ENCODE measurements at regions not wholly inside any gene's neighbourhood (a gene's known extent, or its start where the extent isn't known, plus 50 kb on each side); places are given as distances from the start of the nearest gene placed in this dataset.
"Not testable (repeated sequence)": the region's sequence is repeated elsewhere in the genome, so short reads cannot be mapped to it uniquely, and the experiment has no call there.

- no peak for DNase-seq (ENCODE audit: low spot score)
Observed at GRCh38 chr1:166616206-166616605, 223.1 kb upstream of the POGK start.

- no peak for DNase-seq (ENCODE audit: low spot score)
Observed at GRCh38 chr1:166626711-166627110, 212.6 kb upstream of the POGK start.

DNA sequence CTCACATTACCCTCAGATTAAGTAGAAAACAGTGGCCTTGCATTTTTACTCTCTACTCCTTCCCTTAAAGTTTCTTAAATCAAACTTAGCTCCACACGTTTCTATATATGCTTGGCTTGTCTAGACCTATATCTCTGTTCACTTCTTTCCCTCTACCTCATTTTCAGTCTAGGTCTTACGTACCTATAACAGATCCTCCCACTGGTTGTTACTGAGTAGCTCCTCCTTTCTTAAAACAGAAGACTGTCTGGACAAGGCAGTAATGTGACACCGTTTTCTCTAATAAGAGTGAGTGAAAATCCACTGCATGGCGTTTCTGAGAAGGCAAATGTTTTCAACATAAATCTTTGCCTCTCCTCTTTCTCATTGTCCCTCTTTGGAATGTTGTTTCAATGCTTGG is 211.7 kb upstream of the POGK start:
- no peak for DNase-seq (ENCODE audit: low spot score)

DNA sequence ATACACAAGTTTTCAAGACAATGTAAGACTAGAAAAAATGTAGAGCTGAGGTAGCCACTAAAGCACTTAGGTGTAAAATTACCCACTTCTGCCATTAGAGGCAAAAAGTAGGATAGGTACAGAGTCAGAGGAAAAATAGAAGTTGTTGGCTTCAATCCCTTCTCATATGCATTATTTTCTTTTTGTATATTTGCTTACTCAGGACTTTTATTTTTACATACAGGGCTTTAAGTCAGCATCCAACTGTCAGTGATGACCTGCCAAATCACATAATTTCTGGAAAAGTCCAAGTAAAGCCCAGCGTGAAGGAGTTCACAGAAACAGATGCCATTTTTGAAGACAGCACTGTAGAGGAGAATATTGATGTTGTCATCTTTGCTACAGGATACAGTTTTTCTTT is 211.0 kb upstream of the POGK start:
- no peak for DNase-seq (ENCODE audit: low spot score)

DNA sequence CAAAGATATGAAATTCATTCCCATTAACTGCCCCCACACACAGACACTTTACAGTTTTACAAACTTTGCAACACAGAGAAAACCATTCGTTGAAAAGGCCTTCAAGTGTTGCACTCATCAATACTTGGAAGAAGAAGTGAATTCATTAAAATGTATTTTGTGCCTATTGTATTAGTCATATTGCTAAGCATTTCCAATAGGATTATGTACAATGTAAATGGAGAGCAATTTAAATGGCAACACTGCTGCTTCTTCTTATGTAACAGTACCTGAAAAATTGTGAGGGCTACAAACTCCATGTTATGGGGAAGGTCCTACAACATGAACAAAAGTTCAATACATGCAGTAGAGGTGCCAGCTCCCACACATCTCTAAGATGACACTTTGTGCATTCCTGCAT is 209.3 kb upstream of the POGK start:
- DNase-seq (ENCODE audit: low spot score) = no peak

DNA sequence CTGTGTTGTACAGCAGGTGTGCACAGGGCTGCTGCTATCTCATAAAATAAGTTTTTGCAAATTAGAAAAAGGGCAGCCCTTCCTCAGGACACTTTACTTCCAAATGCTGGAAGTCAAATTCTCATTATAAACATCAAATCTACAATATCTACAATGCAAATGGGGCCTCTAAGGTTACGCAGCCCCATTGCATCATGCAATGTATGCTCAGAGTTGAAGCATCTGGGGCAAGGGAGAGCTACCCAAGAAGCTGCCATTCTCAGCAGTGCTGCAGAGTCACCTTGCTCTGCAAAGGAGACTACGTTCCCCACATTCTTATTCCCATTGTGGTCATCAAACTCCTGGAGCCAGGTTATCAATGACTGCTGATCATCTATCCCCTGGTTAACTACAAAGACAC is 208.9 kb upstream of the POGK start:
- no peak for DNase-seq (ENCODE audit: low spot score)

- no peak for DNase-seq (ENCODE audit: low spot score)
Observed at GRCh38 chr1:166638137-166638536, 201.1 kb upstream of the POGK start.

- DNase-seq (ENCODE audit: low spot score) = not testable (repeated sequence)
Observed at GRCh38 chr1:166657228-166657627, 182.0 kb upstream of the POGK start.

DNA sequence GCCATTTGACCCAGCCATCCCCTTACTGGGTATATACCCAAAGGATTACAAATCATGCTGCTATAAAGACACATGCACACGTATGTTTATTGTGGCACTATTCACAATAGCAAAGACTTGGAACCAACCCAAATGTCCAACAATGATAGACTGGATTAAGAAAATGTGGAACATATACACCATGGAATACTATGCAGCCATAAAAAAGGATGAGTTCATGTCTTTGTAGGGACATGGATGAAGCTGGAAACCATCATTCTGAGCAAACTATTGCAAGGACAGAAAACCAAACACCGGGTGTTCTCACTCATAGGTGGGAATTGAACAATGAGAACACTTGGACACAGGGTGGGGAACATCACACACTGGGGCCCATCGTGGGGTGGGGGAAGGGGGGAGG is 172.5 kb upstream of the POGK start:
- DNase-seq (ENCODE audit: low spot score) = not testable (repeated sequence)

DNA sequence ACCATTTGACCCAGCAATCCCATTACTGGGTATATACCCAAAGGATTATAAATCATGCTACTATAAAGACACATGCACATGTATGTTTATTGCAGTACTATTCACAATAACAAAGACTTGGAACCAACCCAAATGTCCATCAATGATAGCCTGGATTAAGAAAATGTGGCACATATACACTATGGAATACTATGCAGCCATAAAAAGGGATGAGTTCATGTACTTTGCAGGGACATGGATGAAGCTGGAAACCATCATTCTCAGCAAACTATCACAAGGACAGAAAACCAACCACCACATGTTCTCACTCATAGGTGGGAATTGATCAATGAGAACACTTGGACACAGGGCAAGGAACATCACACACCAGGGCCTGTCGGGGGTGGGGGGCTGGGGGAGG is 171.7 kb upstream of the POGK start:
- DNase-seq (ENCODE audit: low spot score) = not testable (repeated sequence)

DNA sequence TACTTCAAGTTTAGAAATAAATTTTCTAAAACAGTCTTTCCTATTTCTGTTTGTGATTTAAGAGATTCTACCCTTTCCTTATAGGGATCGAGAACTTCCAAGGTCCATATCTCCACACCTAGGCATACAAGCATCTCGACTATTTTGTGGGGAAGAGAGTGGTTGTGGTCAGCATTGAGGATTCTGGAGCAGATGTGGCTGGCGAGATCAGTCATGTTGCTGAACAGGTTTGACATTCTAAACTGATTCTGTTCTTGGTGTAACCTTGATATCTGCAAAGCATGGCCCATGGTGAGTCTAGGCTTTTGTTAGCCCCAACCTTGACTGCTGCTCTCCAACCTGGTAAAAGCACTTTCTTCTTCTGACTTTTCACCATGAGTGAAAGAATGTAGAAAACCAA is 167.6 kb upstream of the POGK start:
- DNase-seq (ENCODE audit: low spot score) = no peak

GRCh38 chr1:166673722-166674121 is 165.6 kb upstream of the POGK start:
- DNase-seq (ENCODE audit: low spot score) = peak; percentile 11

DNA sequence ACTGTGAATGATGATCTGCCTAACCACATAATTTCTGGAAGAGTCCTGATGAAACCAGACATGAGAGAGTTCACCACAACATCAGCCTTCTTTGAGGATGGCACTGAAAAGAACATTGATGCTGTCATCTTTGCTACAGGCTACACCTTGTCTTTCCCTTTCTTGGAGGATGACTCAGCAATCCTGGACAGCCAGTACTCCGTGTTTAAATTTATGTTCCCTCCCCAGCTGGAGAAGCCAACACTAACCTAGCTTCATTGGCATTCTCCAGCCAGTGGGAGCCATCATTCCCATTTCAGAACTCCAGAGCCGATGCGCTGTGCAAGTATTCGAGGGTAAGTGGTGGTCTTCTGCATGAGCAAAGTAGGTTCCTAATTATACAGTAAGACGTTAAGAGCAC is 164.1 kb upstream of the POGK start:
- no peak for DNase-seq (ENCODE audit: low spot score)

DNA sequence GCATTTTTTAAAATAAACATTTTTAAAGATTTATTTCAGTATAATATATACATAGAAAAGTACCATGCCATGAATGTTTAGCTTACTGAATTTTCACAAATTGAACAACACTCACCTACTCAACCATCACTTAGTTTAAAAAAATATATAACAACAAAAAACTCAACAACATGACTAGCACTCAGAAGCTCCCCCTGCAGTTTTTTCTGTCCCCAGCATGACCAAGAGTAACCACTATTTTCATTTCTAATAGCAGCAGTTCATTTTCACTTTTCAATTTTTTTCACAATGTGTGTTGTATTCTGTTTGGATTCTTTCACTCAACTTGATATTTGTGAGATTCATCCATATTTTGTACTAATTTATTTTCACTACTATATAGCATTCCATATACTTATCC is 162.3 kb upstream of the POGK start:
- peak; percentile 21 for DNase-seq (ENCODE audit: low spot score)

GRCh38 chr1:166679369-166679768 is 159.9 kb upstream of the POGK start:
- no peak for DNase-seq (ENCODE audit: low spot score)

DNA sequence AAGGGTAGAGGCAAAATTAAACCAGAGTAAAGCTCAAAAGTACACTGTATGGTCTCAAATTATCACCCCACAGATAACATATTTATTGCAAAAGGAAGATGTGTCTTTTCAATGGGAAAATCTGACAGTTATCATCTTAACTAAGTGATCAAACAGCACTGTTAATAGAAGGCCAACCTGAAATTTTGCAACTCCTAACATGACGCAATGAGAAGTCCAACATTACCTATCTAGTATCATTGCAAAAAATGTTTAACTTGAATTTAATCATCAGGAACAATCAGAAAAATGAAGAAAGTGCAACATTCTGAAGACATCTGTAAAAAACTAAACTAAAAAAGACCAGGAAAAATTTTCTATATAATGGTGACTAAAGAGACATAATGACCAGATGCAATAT is 156.7 kb upstream of the POGK start:
- no peak for DNase-seq (ENCODE audit: low spot score)

DNA sequence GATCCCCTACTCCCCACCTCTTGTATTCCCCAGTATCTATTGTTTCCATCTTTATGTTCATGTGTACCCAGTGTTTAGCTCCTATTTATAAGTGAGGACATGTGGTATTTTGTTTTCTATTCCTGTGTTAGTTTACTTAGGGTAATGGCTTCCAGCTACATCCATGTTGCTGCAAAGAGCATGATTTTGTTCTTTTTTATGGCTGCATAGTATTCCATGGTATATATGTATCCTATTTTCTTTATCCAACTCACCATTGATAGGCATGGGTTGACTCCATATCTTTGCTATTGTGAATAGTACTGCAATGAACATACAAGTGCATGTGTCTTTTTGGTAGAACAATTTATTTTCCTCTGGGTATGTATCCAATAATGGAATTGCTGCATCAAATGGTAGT is 154.6 kb upstream of the POGK start:
- DNase-seq (ENCODE audit: low spot score) = not testable (repeated sequence)

DNA sequence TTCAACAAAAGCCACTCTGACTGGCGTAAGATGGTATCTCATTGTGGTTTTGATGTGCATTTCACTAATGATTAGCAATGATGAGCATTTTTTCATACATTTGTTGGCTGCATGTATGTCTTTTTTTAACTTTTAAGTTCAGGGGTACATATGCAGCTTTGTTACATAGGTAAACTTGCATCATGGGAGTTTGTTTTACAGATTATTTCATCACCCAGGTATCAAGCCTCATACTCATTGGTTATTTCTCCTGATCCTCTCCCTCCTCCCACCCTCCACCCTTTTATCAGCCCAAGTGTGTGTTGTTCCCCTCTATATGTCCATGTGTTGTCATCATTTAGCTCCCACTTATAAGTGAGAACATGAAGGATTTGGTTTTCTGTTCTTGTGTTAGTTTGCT is 154.1 kb upstream of the POGK start:
- DNase-seq (ENCODE audit: low spot score) = no peak

GRCh38 chr1:166685891-166686290 is 153.4 kb upstream of the POGK start:
- DNase-seq (ENCODE audit: low spot score) = not testable (repeated sequence)

- DNase-seq (ENCODE audit: low spot score) = not testable (repeated sequence)
Observed at GRCh38 chr1:166690596-166690995, 148.7 kb upstream of the POGK start.

DNA sequence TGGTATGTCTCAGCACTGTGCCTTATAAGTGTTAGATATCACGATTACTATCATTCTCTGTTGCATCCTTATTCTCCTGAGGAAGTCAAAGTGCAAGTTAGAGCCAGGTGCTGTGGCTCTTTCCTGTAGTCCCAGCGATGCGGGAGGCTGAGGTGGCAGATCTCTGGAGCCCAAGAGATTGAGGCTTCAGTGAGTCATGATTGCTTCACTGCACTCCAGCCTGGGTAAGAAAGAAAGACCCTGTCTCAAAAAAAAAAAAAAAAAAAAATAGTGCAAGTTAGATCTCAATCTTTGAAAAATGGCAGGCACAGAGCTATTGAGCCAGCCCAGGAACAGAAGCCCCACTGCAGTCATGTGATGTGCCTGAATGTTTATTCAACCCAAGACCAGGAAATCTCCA is 147.8 kb upstream of the POGK start:
- no peak for DNase-seq (ENCODE audit: low spot score)

- DNase-seq (ENCODE audit: low spot score) = no peak
Observed at GRCh38 chr1:166692346-166692745, 146.9 kb upstream of the POGK start.

DNA sequence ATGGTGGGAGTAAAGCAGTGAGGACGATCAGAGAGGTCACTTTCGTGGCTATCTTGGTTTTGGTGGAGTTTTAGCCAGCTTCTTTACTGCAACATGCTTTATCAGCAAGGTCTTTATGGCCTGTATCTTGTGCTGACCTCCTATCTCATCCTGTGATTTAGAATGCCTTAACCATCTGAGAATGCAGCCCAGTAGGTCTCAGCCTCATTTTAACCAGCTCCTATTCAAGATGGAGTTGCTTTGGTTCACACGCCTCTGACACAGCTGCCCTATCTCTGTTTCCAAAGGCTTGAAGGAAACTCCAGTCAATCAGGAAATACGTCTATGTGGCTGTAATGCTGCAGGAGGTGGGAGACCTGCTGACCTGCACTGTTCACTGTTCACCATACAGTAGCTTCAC is 146.1 kb upstream of the POGK start:
- no peak for DNase-seq (ENCODE audit: low spot score)

DNA sequence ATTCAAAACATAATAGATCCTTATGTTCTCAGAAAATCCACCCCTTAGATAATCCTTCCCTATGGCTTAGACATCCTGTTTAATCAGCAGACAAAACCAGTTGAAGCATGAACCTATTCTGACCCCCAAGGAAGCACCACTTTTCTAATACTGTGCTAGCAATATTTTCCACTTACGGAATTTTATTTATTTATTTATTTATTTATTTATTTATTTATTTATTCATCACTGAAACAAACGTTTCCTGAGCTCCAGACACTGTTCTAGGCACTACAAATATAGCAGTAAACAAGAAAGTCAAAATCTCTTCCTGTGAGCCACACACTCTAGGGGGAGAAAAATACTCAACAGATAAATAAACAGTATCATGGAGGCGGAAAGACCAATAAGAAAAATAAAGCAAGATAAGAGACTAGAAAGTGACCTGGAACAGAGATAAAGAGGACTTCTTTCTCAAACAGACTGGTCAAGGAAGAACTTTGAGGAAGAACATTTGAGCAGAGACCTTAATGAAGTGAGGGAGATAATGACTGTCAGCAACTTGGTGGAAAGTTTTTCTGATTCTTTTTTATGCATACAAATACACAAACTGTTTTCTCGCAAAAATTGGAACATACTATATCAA is 145.5 kb upstream of the POGK start:
- no peak for DNase-seq (ENCODE audit: low spot score)

DNA sequence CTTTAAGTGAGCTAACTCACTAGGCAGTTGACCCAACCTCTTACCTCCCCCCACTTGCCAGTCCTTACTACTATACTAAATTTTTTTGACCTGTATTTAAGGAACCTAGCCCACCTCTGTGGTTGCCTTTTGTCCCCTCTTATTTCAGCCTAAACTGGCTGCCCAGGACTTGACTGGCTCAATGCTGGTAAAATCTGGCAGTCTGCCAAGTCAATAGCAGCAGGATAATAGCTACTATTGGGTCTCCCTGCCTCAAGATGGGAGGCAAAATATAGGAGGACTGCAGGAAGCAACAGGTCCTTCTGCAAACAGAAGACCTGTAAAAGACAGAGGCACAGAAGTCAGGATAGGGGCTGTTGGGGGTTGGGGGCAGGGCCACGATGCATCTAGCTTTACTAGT is 144.2 kb upstream of the POGK start:
- no peak for DNase-seq (ENCODE audit: low spot score)
